GM19035 (cell line): ENCODE measurements at regions not wholly inside any gene's neighbourhood (a gene's known extent, or its start where the extent isn't known, plus 50 kb on each side); places are given as distances from the start of the nearest gene placed in this dataset.

ENCODE experiments used
- ATAC-seq: cut with Tn5 transposase; IDR thresholded peaks from one replicate; pipeline ENCODE4 v1.9.1; 2021; ENCODE audit not compliant: unreplicated experiment

GRCh38 chr1:114232691-114233090 is 79.0 kb upstream of the SYT6 start:
- ATAC-seq = no peak

DNA sequence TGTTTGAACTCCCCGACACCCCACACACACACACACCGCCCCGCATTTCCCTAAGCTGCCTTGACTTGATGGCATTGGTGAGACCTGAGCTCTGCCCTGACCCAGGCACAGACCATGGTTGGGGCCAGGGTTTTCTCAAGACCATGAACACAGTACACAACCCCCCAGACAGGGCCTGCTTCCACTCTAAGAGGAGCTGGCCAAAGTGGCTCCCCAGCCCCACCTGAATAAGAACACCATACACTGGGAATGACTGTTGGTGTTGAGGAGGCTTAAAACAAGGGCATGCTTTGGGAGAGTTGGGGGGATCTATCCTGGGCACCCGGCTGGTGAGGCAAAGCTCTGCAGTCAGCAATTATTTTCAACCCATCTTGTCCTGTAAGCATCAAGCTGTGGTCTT is 77.6 kb upstream of the SYT6 start:
- ATAC-seq = no peak

DNA sequence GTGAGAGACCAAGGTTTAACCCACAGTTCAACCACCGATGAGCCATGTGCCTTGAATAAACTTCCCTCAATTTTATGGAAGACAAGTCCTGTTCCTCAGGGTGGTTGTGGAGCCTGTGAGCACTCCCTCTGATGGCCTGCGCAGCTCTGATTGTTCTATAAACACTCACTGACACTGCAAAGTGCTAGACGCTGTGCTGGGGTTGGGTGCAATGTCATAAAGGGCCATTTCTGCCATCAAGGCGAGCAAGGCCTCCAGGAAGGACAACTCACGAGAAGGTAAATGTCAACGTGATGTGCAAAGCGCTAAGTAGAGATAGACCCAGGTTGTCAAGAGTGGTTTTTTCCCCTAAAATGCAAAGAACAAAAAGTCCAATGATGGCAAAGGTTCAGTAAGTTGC is 75.7 kb upstream of the SYT6 start:
- ATAC-seq = no peak

DNA sequence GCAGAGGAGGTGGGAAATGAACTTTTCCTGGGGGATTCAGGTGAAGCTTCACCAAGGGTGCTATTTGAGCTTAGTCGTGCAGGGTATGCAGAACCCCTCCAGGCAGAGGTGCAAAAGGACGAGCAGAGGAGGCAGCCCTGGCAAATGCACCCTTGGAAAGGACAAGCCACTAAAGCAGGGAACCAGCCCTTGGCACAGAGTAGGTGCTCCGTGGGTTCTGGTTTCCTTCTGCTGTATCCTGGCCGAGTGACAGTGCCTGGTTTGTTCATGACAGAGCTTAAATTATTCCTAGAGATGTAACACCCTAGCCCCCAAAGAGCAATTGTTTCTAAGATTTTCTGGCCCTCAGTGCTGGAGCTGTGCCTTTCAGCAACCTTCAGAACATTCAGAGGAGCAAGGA is 73.4 kb upstream of the SYT6 start:
- no peak for ATAC-seq

- ATAC-seq = no peak
Measured at GRCh38 chr1:114224196-114224907, 70.7 kb upstream of the SYT6 start.

- no peak for ATAC-seq
Measured at GRCh38 chr1:114222920-114223319, 69.3 kb upstream of the SYT6 start.

DNA sequence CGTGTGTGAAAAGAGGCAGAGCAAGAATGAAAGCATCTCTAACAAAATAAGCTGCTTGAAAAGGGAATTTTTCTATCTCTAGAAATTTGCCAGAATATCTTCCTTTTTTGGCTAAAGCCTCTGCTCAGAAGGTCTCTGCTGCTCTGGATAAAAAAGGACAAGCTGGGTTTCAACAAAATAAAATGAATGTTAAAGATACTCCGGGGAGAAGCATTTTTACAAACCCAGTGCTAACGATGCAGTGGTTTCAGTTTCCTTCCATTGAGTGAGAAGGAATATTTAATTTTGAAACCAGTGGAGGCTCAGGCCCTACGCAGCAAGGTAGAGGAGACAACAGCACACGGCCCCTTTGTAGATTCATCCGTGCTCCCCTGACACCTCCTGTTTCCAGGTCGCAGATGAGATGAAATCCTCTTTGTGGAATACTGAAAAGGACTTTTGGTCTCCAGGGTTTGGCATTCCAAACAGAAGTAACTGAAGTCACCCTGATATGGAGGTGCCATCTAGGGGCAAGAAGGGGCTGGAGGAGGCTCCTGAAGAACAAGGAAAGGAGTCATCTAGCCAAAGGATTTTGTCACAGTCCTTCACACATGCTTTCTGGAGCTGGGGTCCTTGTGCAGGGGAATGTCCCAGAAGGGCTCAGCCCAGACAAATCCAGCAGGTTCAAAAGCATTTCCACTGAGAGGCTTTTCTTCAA is 65.7 kb upstream of the SYT6 start:
- ATAC-seq = no peak

- no peak for ATAC-seq
Measured at GRCh38 chr1:114218361-114219171, 64.9 kb upstream of the SYT6 start.

GRCh38 chr1:114216431-114217173 is 62.9 kb upstream of the SYT6 start:
- no peak for ATAC-seq

- no peak for ATAC-seq
Measured at GRCh38 chr1:114215436-114215835, 61.8 kb upstream of the SYT6 start.

GRCh38 chr1:114214016-114214415 is 60.3 kb upstream of the SYT6 start:
- ATAC-seq = no peak

DNA sequence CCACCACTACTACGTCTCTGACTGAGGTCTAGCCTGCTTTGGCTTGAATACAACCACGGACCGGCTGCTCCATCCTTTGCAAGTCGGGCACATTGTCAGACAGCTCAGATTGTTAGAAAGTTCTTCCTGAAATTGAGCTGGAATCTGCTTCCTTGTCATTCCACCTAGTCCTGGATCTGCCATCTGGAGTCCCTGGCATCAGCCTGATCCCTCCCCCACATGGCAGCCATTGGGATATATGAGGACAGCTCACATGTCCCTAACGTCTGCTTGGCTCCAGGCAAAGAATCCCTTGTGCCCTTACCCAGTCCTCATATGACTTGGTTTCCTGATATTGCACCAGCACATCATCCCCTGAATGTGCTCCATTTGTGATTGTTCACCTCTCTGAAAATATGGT is 56.3 kb upstream of the SYT6 start:
- ATAC-seq = no peak

- no peak for ATAC-seq
Measured at GRCh38 chr1:114208714-114209113, 55.0 kb upstream of the SYT6 start.

GRCh38 chr1:114208106-114208505 is 54.4 kb upstream of the SYT6 start:
- no peak for ATAC-seq

DNA sequence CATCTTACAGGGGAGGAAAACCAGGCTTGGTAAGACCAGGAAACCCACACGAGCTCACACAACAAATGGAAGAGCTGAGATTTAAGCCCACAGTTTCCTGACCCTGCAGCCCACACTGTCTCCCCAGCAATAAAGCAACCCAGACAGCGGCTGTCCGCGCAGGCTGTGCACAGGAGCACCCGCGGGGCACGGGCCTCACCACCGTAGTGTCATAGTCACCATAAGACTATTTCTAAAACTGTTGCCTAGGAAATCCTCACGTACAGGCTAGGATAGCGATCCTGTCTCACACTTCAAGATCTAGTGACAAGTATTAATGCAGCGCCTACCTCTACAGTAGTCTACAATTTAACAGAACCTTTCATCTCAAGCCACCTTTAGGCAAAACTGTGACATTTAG is 54.0 kb upstream of the SYT6 start:
- ATAC-seq = no peak

GRCh38 chr1:114206392-114206791 is 52.7 kb upstream of the SYT6 start:
- no peak for ATAC-seq

DNA sequence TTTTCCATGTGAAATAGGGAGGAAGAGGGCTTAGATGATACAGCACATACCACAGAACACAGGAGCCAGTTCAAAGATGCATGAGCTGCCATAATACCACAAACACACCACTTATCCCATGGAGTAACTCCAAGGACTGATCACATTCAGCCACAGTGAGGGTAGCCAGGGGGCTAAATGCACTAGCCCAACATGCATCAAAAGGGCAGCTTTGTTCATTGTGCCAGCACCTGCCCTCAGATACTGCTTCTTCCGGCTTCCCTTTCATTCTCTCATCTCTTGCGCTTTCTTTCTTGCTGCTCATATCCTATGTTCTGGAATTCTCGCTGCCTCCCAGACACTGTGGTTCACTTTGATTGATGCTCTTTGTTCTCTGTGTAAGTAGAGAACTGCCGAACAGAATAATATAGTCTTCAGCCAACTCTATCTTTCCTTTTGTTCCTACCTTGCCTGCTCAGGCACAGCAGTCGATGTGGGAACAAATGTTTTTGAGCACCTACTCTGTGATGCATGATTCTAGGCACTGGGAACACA is 50.0 kb upstream of the SYT6 start:
- ATAC-seq = no peak
